HepG2 (cell line): ENCODE measurements at regions not wholly inside any gene's neighbourhood (a gene's known extent, or its start where the extent isn't known, plus 50 kb on each side); places are given as distances from the start of the nearest gene placed in this dataset.

Experiments used
- ATAC-seq: fragments of 200-7000 bp; cut with Tn5 transposase; 3 replicates; pipeline ENCODE4 v1.9.1; 2020; ENCODE audit warnings: mild to moderate bottlenecking, moderate library complexity
- BruUV-seq: library from RNA; stranded (reverse); fragments of 400-500 nt; replicated peaks from 2 replicates; lab custom pipeline; 2021; lab: Mats Ljungman, UMichigan
- CTCF ChIA-PET: fragments of 300-600 bp; formaldehyde crosslinking; extraction: SDS; loops from one replicate; lab custom pipeline; 2021; ENCODE audit warnings: low total read pairs, inconsistent platforms, low intra/inter-chr PET ratio; lab: Yijun Ruan, JAX
- POLR2A ChIA-PET: fragments of 350-600 bp; sonication (Branson Sonifier 250); formaldehyde crosslinking; loops from one replicate; lab custom pipeline; 2020; ENCODE audit warnings: antibody characterized with exemption, inconsistent platforms; lab: Yijun Ruan, JAX
- DNase-seq: peaks from one replicate; pipeline ENCODE4 v3.0.0-alpha.2; 2015; ENCODE audit warnings: low spot score
- FAIRE-seq: peaks from 3 replicates; lab custom pipeline; 2011; peaks lifted over from hg19 to GRCh38; lab: Jason Lieb, UNC
- H2AFZ ChIP-seq: one replicate; pipeline ENCODE4 v1.6.1; 2011; ENCODE audit warnings: low read length, inconsistent platforms
- H3K27ac ChIP-seq: fragments of 300-600 bp; 3 replicates; pipeline ENCODE4 v1.8.0; 2011; ENCODE audit warnings: mixed run types, mild to moderate bottlenecking, mixed read lengths, low read length, inconsistent platforms; ENCODE audit not compliant: insufficient read depth; ENCODE audit errors: extremely low read length
- H3K27me3 ChIP-seq, 2 experiments: fragments of 200-600 bp in 1 of 2; 2 replicates in 1 of 2; 3 replicates in 1 of 2; pipeline versions ENCODE4 v1.6.0 to v1.8.0; 2011; ENCODE audit warnings: low read length in 2 of 2, mild to moderate bottlenecking in 2 of 2, moderate library complexity in 2 of 2, inconsistent platforms in 1 of 2; ENCODE audit not compliant: insufficient read depth in 2 of 2, control insufficient read depth in 1 of 2
- H3K36me3 ChIP-seq, 2 experiments: fragments of 200-600 bp in 1 of 2; replicated peaks in 1 of 2; 2 replicates in 1 of 2; 3 replicates in 1 of 2; pipeline versions ENCODE4 v1.5.1 to v1.8.0; 2011; ENCODE audit warnings: low read length in 2 of 2, inconsistent platforms in 1 of 2; ENCODE audit not compliant: insufficient read depth in 2 of 2, control insufficient read depth in 1 of 2
- H3K4me1 ChIP-seq: 2 replicates; pipeline ENCODE4 v1.5.1; 2012; ENCODE audit warnings: low read length, inconsistent platforms; ENCODE audit not compliant: insufficient read depth
- H3K4me2 ChIP-seq: 2 replicates; pipeline ENCODE4 v1.6.0; 2011; ENCODE audit warnings: low read depth, low read length, inconsistent platforms
- H3K4me3 ChIP-seq, 3 experiments: fragments of 200-600 bp in 1 of 3; sonication (generic), shearing (Covaris generic) in 1 of 3; replicated peaks in 1 of 3; 2 replicates each; pipeline ENCODE4 v1.5.1; 2011 to 2016; ENCODE audit warnings: low read length in 3 of 3, inconsistent platforms in 2 of 3, low read depth in 2 of 3, mild to moderate bottlenecking in 2 of 3, control low read depth in 1 of 3, mixed read lengths in 1 of 3; ENCODE audit not compliant: insufficient read depth in 1 of 3
- H3K79me2 ChIP-seq: one replicate; pipeline ENCODE4 v1.6.1; 2011; ENCODE audit warnings: low read length, inconsistent platforms; ENCODE audit not compliant: insufficient read depth
- H3K9ac ChIP-seq: 2 replicates; pipeline ENCODE4 v1.6.0; 2011; ENCODE audit warnings: mild to moderate bottlenecking, low read depth, low read length, inconsistent platforms; ENCODE audit not compliant: insufficient read depth
- H3K9me3 ChIP-seq: 2 replicates; pipeline ENCODE4 v1.5.1; 2012; ENCODE audit warnings: mild to moderate bottlenecking, low read length
- H4K20me1 ChIP-seq: 2 replicates; pipeline ENCODE4 v1.6.0; 2011; ENCODE audit warnings: inconsistent platforms, mild to moderate bottlenecking, low read length, moderate library complexity; ENCODE audit not compliant: insufficient read depth
- ATF7 ChIP-seq, 2 experiments: fragments of 450-650 bp in 1 of 2; sonication (generic) in 1 of 2; formaldehyde crosslinking in 1 of 2; IDR thresholded peaks; 2 replicates each; pipeline versions ENCODE4 v1.4.0 to v1.6.1; 2016 to 2020; ENCODE audit warnings: antibody characterized with exemption in 1 of 2, mild to moderate bottlenecking in 1 of 2, missing genetic modification reagents in 1 of 2
- CBX1 ChIP-seq: IDR thresholded peaks from one replicate; pipeline ENCODE4 v1.6.1; 2016; ENCODE audit warnings: antibody characterized with exemption, low read depth
- CEBPB ChIP-seq: IDR thresholded peaks from 2 replicates; pipeline ENCODE4 v1.6.1; 2011; ENCODE audit warnings: low read depth, low read length, improper control_type of control experiment, borderline replicate concordance
- MLLT10 ChIP-seq: sonication (generic); formaldehyde crosslinking; IDR thresholded peaks from 2 replicates; pipeline ENCODE4 v1.4.0; 2020; ENCODE audit warnings: missing genetic modification reagents
- ZNF570 ChIP-seq: sonication (generic); formaldehyde crosslinking; IDR thresholded peaks from 2 replicates; pipeline ENCODE4 v1.4.0; 2020; ENCODE audit warnings: mild to moderate bottlenecking, missing genetic modification reagents, borderline replicate concordance
- ZNF614 ChIP-seq: IDR thresholded peaks from 2 replicates; pipeline ENCODE4 v1.6.1; 2018; ENCODE audit warnings: missing biosample characterization, missing genetic modification reagents, inconsistent platforms, borderline replicate concordance
- WGBS: methylation state at CpG from one replicate; pipeline ENCODE4 v1.1.6; 2017; ENCODE audit warnings: low lambda C conversion rate; 5-methylcytosine and 5-hydroxymethylcytosine counted together
- in situ Hi-C: cut with HindIII; loops from 2 replicates; pipeline ENCODE4 v1.10.0; 2017; ENCODE audit warnings: low pct_unique_long_range_greater_than_20kb; ENCODE audit not compliant: extremely low pct_ligation_motif_present
- intact Hi-C: fragments of 100-400 bp; cut with micrococcal nuclease; formaldehyde crosslinking; loops from one replicate; pipeline ENCODE4 v1.10.0; 2022; ENCODE audit not compliant: unreplicated experiment
- TF ChIP-seq, protein P1 (sequence below): sonication (generic); formaldehyde crosslinking; IDR thresholded peaks from 2 replicates; pipeline ENCODE4 v1.5.1; 2020; ENCODE audit warnings: mild to moderate bottlenecking, missing genetic modification reagents, borderline replicate concordance
- TF ChIP-seq, protein P2 (sequence below): sonication (generic); formaldehyde crosslinking; IDR thresholded peaks from 2 replicates; pipeline ENCODE4 v1.4.0; 2020; ENCODE audit warnings: missing genetic modification reagents, borderline replicate concordance

DNA sequence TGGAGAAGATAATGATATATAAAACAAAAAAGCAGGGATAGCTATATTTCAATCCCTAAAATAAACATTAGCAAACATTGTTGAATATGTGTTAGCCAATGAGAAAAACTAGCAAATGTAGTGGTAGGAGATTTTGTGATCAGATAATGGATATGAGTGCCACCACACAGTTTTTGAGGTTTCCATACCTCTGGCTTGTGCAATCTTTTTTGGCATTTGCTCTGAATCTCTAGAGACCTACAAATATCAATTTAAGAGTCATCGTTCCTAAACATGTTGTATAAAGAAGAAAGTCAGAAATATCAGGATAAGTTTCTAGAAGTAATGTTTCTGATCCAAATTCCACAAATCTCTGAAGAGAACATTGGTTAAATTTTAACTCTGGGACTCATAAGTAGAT lies 308.7 kb downstream of the PDGFC start (continued):
- TF ChIP-seq MLLT10 (CRISPR knock-in tag): no peak

DNA sequence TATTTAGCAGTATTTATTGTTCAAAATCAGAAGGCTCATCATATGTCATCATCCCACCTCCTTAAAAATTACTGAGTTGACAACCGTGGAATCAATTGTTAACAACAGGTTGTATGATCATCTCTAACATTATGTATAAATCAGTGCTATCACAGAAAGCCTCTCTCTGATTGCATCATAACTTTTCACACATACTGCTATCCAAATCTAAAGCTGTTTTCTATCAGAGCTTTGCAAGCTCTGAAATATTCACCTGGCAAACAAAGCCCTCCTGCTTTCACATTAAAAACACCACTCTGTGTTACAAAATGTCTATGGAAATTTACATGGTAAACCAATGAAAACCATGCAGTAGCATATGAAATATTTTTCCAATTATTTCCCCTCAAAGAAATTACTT lies 310.0 kb downstream of the PDGFC start:
- H3K27ac ChIP-seq: no peak overlapping the region
- H3K4me3 ChIP-seq: no peak overlapping the region
- WGBS: 0% methylated on average over 1 of the region's 1 CpG
- FAIRE-seq (no peak), ATAC-seq (no peak), DNase-seq (no peak)
- no peaks in the 10 kb centered on the region for H3K27me3 ChIP-seq
- H3K9me3 ChIP-seq: no peaks in the 10 kb centered on the region
- CTCF ChIA-PET: no interaction called here
- no peaks in the 10 kb centered on the region for H3K36me3 ChIP-seq
- H2AFZ ChIP-seq: no peak overlapping the region
- TF ChIP-seq ATF7 (IDR thresholded peaks at IDR 0.05) (0 out of 2 replicates have a peak, but pooled peaks have one; percentile 20), ATF7 (CRISPR knock-in tag; IDR thresholded peaks at IDR 0.05) (no peak), CEBPB (peak; percentile 34; the same call in 1 of the 2 replicates), ZNF570 (CRISPR knock-in tag) (no peak)
- H3K4me1 ChIP-seq: no peaks in the 10 kb centered on the region
- H3K79me2 ChIP-seq: no peaks in the 10 kb centered on the region
- no peak overlapping the region for H3K4me2 ChIP-seq
- no peaks in the 10 kb centered on the region for H4K20me1 ChIP-seq
- in situ Hi-C loops (no loop called here), intact Hi-C loops (no loop called here)
- no TSS peak for BruUV-seq
- H3K9ac ChIP-seq: no peak overlapping the region
- POLR2A ChIA-PET: no interaction called here

DNA sequence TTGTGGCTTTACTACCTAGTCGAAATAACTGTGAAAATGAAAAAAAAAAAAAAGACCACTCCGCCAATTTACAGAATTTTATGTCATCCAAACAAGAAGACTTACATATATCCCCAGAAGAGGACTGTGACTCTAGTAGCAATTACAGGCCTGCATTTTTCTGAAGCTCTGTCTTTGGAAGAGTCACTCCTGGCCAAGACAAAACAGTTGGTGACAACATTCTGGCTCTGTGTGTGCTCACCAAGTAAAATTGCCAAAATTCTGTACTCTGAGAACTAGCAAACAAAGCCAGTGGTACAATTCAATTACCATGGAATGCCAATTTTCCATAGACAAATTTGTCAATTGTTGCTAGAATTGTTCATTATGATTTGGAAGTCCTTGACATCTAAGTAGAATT lies 311.1 kb downstream of the PDGFC start:
- FAIRE-seq: no peak
- BruUV-seq: no TSS peak
- CTCF ChIA-PET: no interaction called here
- TF ChIP-seq ZNF614 (CRISPR knock-in tag): no peak
- TF ChIP-seq, protein P1, sequence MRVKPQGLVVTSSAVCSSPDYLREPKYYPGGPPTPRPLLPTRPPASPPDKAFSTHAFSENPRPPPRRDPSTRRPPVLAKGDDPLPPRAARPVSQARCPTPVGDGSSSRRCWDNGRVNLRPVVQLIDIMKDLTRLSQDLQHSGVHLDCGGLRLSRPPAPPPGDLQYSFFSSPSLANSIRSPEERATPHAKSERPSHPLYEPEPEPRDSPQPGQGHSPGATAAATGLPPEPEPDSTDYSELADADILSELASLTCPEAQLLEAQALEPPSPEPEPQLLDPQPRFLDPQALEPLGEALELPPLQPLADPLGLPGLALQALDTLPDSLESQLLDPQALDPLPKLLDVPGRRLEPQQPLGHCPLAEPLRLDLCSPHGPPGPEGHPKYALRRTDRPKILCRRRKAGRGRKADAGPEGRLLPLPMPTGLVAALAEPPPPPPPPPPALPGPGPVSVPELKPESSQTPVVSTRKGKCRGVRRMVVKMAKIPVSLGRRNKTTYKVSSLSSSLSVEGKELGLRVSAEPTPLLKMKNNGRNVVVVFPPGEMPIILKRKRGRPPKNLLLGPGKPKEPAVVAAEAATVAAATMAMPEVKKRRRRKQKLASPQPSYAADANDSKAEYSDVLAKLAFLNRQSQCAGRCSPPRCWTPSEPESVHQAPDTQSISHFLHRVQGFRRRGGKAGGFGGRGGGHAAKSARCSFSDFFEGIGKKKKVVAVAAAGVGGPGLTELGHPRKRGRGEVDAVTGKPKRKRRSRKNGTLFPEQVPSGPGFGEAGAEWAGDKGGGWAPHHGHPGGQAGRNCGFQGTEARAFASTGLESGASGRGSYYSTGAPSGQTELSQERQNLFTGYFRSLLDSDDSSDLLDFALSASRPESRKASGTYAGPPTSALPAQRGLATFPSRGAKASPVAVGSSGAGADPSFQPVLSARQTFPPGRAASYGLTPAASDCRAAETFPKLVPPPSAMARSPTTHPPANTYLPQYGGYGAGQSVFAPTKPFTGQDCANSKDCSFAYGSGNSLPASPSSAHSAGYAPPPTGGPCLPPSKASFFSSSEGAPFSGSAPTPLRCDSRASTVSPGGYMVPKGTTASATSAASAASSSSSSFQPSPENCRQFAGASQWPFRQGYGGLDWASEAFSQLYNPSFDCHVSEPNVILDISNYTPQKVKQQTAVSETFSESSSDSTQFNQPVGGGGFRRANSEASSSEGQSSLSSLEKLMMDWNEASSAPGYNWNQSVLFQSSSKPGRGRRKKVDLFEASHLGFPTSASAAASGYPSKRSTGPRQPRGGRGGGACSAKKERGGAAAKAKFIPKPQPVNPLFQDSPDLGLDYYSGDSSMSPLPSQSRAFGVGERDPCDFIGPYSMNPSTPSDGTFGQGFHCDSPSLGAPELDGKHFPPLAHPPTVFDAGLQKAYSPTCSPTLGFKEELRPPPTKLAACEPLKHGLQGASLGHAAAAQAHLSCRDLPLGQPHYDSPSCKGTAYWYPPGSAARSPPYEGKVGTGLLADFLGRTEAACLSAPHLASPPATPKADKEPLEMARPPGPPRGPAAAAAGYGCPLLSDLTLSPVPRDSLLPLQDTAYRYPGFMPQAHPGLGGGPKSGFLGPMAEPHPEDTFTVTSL: no peak
- TF ChIP-seq CBX1: no peak
- TF ChIP-seq, protein P2, sequence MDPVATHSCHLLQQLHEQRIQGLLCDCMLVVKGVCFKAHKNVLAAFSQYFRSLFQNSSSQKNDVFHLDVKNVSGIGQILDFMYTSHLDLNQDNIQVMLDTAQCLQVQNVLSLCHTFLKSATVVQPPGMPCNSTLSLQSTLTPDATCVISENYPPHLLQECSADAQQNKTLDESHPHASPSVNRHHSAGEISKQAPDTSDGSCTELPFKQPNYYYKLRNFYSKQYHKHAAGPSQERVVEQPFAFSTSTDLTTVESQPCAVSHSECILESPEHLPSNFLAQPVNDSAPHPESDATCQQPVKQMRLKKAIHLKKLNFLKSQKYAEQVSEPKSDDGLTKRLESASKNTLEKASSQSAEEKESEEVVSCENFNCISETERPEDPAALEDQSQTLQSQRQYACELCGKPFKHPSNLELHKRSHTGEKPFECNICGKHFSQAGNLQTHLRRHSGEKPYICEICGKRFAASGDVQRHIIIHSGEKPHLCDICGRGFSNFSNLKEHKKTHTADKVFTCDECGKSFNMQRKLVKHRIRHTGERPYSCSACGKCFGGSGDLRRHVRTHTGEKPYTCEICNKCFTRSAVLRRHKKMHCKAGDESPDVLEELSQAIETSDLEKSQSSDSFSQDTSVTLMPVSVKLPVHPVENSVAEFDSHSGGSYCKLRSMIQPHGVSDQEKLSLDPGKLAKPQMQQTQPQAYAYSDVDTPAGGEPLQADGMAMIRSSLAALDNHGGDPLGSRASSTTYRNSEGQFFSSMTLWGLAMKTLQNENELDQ (CRISPR knock-in tag): no peak

More for the DNA sequence above, 311.1 kb downstream of the PDGFC start:
- Histone ChIP-seq H3K4me1 (no peaks in the 10 kb centered on the region), H3K9ac (no peak overlapping the region), H4K20me1 (no peaks in the 10 kb centered on the region), H3K4me3 (no peak overlapping the region), H3K27ac (no peak overlapping the region), H3K36me3 (no peaks in the 10 kb centered on the region), H3K79me2 (no peaks in the 10 kb centered on the region), H3K27me3 (no peaks in the 10 kb centered on the region), H3K4me2 (no peak overlapping the region), H3K9me3 (no peaks in the 10 kb centered on the region), H2AFZ (no peak overlapping the region)
- ATAC-seq (no peak), DNase-seq (no peak)
- 21% methylated on average over 2 of the region's 2 CpGs for WGBS
- intact Hi-C loops (no loop called here), in situ Hi-C loops (no loop called here)
- POLR2A ChIA-PET: no interaction called here
